Keratinocyte (primary cell): ENCODE measurements at regions not wholly inside any gene's neighbourhood (a gene's known extent, or its start where the extent isn't known, plus 50 kb on each side); places are given as distances from the start of the nearest gene placed in this dataset.

ENCODE experiments used
- CTCF ChIP-seq, 3 experiments: IDR thresholded peaks in 1 of 3; conservative IDR thresholded peaks in 1 of 3; optimal IDR thresholded peaks in 1 of 3; 2 replicates in 2 of 3; 3 replicates in 1 of 3; pipeline versions ENCODE3 to v1.5.1; 2011; ENCODE audit warnings: low read length in 3 of 3, mild to moderate bottlenecking in 3 of 3, moderate library complexity in 2 of 3, control low read depth in 1 of 3, inconsistent platforms in 1 of 3; ENCODE audit not compliant: insufficient read depth in 2 of 3; ENCODE audit errors: extremely low read depth in 1 of 3
- EZH2 ChIP-seq: IDR thresholded peaks from one replicate; pipeline ENCODE4 v1.6.1; 2012; ENCODE audit warnings: inconsistent platforms, mild to moderate bottlenecking, low read length, moderate library complexity

- TF ChIP-seq EZH2 (no peak), CTCF (optimal IDR thresholded peaks at IDR 0.05 in 1 of 3, IDR thresholded peaks at IDR 0.05 in 1 of 3, conservative IDR thresholded peaks at IDR 0.05 in 1 of 3; ENCODE audit: extremely low read depth in 1 of 3, insufficient read depth in 2 of 3, low read length in 3 of 3) (no peak)
Observed at GRCh38 chr5:88393716-88394535, 125.3 kb upstream of the TMEM161B start.
